HuH-7.5 (cell line): ENCODE measurements at regions not wholly inside any gene's neighbourhood (a gene's known extent, or its start where the extent isn't known, plus 50 kb on each side); places are given as distances from the start of the nearest gene placed in this dataset.
A peak's percentile ranks its signal among the peaks of the same experiment; 100 is the strongest.

Experiments
- DNase-seq: peaks from one replicate; pipeline ENCODE4 v3.0.0; 2011; ENCODE audit warnings: low spot score

GRCh38 chr10:31081937-31082840 is 50.5 kb upstream of the ZNF438 start:
- DNase-seq: no peak

- peak; percentile 19 for DNase-seq
These were observed 52.1 kb upstream of the ZNF438 start for GRCh38 chr10:31083765-31084184.

DNA sequence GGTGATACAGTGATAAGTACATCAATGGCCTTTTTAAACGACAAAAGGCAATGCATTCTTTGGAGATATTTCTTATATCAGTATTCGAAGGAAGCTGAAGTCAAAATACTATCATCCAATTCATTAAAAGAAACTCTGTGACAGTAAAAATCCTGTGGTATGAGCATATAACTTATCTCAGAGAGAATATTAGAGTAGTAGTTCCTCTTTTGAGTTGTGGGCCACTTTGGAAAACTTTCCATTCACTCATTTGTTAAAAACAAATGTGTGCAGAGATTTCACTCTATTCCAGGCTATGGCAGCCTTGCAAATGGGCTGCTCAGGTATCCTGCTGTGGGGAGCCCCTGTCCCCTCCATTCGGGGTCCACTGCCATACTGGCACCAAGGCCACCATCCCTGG is 55.3 kb upstream of the ZNF438 start:
- DNase-seq: no peak

DNA sequence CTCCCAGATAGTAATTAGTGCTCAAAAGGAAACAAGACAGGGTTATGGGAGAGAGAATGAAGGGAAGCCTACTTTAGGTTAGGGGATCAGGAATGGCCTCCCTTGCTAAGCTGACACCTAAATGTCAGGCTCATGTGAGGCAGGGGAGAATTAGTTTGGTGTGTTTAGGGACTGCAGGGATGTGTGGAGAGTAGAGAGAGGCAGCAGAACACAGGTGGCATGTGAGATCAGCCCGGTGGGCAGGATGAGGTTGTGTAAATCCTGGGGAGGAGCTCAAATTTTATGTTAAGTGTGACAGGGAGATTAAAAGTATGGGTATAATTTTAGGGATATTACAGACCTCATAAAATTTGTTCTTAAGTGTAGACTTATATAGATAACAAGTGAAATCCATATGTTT is 56.2 kb upstream of the ZNF438 start:
- no peak for DNase-seq

DNA sequence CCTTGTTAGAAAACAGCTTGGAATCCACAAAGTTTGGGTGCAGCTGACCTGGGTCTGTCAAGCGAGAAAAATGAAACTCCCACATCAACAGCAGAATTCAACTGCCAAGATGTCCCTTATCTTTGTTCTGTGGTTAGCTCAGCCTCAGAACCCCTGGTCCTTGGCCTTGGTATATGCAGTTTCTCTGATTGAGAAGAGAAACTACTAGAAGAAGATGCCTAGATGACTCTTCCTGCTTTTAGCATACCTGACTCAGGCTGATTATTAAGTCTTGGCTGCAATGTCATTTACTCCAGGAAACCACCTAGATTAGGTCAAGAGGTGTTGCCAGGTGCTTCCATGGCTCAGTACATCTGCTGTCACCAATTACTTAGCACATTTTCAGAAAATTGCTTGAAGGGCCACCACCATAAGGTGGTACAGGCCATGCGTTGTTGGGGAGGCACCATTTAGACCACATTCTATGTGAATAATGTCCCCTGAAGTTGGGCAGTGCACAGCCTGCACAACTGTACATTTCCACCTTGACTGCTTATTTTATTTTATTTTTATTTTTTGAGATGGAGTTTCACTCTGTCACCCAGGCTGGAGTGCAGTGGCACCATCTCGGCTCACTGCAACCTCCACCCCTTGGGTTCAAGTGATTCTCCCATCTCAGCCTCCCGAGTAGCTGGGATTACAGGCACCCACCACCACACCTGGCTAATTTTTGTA is 59.4 kb upstream of the ZNF438 start:
- DNase-seq: no peak

GRCh38 chr10:31095677-31096560 is 64.3 kb upstream of the ZNF438 start:
- no peak for DNase-seq

- DNase-seq: no peak
These were observed 66.4 kb upstream of the ZNF438 start for GRCh38 chr10:31098046-31098445.

DNA sequence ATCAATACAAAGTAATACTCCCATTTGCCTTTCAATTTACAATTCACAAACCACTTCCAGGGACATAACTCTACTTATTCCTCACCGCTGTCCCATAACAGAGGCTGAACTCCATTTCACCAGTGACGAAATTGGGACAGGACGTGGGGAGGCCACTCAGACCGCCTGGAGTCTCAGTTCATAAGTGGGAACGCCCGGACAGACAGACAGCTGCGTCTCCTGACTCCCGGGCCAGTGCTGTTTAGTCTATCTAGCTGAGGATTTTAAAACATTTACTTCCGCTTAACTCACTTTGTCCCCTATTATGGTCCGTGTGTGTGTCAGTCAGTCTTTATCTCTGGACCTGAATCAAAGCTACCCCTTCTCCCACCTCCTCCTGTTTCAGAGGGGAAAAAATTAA is 67.4 kb upstream of the ZNF438 start:
- DNase-seq: no peak

GRCh38 chr10:31099664-31100063 is 68.0 kb upstream of the ZNF438 start:
- DNase-seq: no peak

DNA sequence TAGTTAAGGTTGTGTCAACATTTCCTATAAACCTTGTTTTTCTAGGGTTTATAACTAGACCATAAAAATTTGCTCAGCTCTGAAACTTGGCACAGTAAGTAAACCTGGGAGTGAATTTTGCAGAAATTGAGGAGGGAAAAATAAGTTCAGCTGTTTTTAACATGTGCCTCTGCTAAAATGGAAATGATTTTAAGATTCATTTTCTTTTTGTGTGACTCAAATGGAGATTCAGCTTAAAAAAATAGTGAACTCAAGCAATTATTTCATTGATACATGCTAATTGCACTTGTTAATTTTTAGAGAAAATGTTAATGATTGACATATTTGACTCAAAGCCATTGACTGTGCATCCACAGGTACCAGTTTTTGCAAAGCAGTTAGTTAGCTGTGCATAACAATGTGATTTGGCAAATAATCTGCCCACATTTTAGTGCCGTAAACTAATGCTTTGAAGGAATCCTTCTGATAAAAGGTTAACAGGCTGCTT is 68.5 kb upstream of the ZNF438 start:
- DNase-seq: no peak

DNA sequence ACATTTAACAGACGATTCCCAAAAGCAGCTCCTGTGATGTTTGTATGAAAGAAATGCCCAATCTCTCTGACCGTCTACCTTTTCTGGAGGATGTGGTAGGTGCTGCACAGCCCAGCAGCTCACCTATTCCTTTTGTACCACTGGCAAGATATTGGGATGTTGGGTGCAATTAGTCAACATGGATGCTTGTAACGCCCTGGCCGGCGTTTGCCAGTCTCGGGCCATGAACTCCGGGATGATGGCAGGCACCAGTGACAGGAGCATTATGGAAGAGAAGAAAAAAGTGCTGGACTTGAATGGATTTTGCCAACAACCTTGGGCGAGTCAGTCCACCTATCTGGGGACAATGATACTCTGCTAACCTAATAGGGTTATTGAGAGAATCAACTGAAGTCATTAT is 69.0 kb upstream of the ZNF438 start:
- no peak for DNase-seq

DNA sequence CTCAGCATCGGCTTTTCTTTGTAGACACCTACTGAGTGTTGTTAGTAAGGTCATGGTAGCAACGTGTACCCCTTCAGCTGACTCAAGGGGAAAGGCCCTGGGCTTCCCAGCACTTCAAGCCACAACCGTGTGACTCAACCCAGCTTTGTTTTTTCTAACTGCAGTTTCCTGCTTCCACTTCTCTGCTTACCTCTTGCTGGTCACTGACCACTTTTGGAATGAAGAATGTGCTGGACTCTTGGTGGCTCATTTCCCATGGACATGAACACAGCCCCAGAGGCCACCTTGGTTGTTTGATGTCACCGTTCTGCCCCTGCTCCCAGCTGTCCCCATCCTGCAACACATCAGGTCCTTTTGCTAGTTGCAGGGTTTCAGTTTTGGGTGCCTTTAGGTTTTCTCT is 69.5 kb upstream of the ZNF438 start:
- DNase-seq: no peak

- no peak for DNase-seq
These were observed 70.8 kb upstream of the ZNF438 start for GRCh38 chr10:31102421-31102820.

DNA sequence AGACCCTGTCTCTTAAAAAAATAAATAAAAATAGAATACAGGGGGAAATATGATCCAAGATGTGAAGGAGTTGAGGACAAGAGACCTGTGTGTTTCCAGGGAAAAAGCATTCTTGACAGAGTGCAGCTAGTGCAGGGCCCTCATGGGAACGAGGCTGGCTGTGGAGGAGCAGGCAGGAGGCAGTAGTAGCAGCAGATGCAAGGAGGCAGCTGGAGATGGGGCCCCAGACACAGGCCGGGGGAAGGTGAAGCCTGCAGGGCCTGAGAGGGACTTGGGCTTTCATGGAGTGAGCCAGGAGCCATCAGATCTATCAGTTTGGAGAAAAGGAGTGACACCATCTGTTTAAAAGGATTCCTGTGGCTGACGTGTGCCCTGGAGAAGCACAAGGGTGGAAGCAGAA is 71.4 kb upstream of the ZNF438 start:
- DNase-seq: no peak

DNA sequence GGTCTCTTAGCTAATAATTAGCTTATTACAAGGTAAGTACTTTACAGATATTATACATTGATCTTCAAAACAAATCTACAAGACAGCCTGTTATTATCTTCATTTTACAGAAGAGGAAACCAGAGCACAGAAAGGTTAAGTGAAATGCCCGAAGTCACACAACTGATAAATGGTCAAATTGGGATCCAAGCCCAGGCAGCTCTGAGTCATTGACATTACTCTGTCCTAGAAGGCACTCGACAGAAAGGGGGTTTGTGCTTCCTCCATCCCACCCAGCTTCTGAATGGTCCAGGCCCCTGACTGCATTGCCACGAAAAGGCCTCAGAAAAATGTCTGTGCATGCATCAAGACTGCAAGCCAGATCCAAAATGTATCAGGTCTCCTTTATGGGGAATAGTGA is 81.3 kb upstream of the ZNF438 start:
- DNase-seq: no peak

GRCh38 chr10:31116226-31116625 is 84.6 kb upstream of the ZNF438 start:
- no peak for DNase-seq

- DNase-seq: no peak
These were observed 86.9 kb upstream of the ZNF438 start for GRCh38 chr10:31118556-31118955.

DNA sequence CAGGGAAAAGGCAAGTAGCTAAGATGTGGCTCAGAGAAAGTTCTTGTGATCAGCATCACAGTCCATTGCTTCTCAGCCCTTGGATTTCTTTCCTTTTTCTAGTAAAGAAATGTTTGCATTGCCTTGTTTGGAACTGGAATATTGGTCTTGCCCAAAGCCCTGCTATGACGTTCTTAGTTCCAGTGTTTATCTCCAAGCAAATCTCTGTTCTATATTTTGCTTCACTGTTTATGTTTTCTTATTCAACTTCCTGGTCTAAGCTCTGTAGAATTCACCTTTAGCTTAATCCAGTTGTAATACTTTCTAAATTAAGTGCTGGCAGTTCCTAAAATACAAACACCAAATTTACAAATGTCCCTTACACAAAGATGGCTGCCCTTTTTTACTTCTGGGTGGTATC is 88.7 kb upstream of the ZNF438 start:
- DNase-seq: no peak

- no peak for DNase-seq
These were observed 89.5 kb upstream of the ZNF438 start for GRCh38 chr10:31120961-31121685.

DNA sequence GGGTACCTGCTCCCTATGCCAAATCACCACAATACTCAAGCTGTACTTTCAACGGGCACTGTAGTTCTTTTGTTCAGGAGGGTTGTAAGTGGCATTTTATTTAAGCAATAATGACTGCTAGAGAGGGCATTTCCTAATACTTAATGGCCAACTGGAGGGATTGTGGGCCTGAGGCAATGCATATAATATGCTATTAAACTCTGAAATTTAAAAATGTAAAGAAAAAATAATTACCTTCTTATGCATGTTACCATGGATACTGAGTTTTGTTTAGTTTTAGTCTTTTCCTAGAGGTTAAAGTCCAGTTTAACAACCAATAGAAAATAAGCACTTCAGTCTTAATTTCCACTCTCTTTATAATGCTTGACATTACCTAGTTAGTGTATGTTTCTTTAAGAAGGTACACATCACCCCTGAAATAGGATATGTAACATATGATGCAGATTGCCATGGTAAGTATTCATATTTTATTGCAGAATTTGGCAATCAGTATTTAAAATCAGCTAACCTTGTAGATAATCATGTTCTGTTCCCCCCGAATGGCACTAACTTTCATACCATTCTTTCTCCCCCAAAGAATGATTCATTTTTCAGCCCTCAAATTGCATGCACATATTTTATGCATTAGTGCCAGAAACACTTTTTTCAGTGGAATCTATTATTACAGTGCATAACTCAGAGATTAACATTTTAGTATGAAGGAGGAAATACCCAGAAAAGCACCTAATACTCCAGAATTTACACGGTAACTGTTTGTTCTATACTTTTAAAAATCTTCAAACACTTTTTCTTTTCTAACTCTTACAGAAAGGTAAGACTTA is 90.3 kb upstream of the ZNF438 start:
- no peak for DNase-seq

DNA sequence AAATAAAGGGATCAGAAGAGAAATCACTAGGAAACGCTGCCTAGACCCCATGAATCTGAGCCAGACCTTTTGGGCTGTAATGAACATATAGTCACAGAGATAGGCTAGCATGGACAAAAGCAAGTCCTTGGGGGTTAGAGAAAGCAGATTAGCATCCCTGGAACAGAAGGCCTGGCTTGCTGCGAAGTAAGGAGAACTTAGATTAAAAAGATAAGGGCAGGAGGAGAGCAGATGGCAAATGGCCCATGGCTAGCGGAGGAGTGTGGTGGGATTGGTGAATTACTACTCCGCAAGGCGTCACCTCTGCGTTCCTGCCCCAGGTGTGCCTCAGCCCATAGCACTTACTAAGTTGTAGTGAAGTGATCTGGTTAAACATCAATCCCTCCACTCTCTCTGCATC is 92.3 kb upstream of the ZNF438 start:
- DNase-seq: no peak
